ENCODE measurements at regions not wholly inside any gene's neighbourhood (a gene's known extent, or its start where the extent isn't known, plus 50 kb on each side); places are given as distances from the start of the nearest gene placed in this dataset.
A peak's percentile ranks its signal among the peaks of the same experiment; 100 is the strongest.

GRCh38 chr11:15769203-15769602, 587.1 kb downstream of the SOX6 start:
- no peak overlapping the region for H3K27ac ChIP-seq (ENCODE audit: low read depth, low read length)

GRCh38 chr11:15770798-15771414, 585.4 kb downstream of the SOX6 start:
- peaks cover 29% of the 10 kb centered on the region for H3K27me3 ChIP-seq (ENCODE audit: insufficient read depth, low read length)
- H3K9me3 ChIP-seq (ENCODE audit: control insufficient read depth in 1 of 2, insufficient read depth in 1 of 2, low read depth in 1 of 2, low read length in 2 of 2): no peaks in the 10 kb centered on the region
- DNase-seq (ENCODE audit: low read depth, low spot score) (peak; percentile 13), ATAC-seq (peak; percentile 88)
- no peak overlapping the region for H3K4me2 ChIP-seq (ENCODE audit: low read length)
- ChIA-PET CTCF (no interaction called here), RAD21 (ENCODE audit: low non-redundant PET in 1 of 2, low total read pairs in 2 of 2, uncharacterized antibody in 2 of 2, unreplicated experiment in 2 of 2) (no interaction called here), POLR2A (no interaction called here)
- no peak overlapping the region for H2AFZ ChIP-seq (ENCODE audit: low read depth, low read length, poor library complexity, severe bottlenecking)
- no peaks in the 10 kb centered on the region for H3K79me2 ChIP-seq (ENCODE audit: insufficient read depth, low read length)
- intact Hi-C loops (cut with micrococcal nuclease): loop anchor here (2.0 kb wide), 1 partner anchor 842 kb away; no protein-coding TSS in a partner anchor
- H3K9ac ChIP-seq (ENCODE audit: low read length): no peak overlapping the region
- no peaks in the 10 kb centered on the region for H3K9me2 ChIP-seq (ENCODE audit: insufficient read depth)
- no peak overlapping the region for H3K27ac ChIP-seq (ENCODE audit: low read depth, low read length)
- BruUV-seq (replicated peaks): no TSS peak
- TF ChIP-seq SP1 (IDR thresholded peaks at IDR 0.05; ENCODE audit: low read depth) (no peak), EZH2phosphoT487 (IDR thresholded peaks at IDR 0.05; ENCODE audit: borderline replicate concordance) (no peak), ZFX (IDR thresholded peaks at IDR 0.05) (no peak), TCF7L2 (IDR thresholded peaks at IDR 0.05; ENCODE audit: borderline replicate concordance, extremely low read depth, insufficient read depth, insufficient read length) (no peak), ZNF274 (IDR thresholded peaks at IDR 0.05; ENCODE audit: low read depth, low read length) (no peak), MAX (IDR thresholded peaks at IDR 0.05) (no peak), ELF1 (IDR thresholded peaks at IDR 0.05; ENCODE audit: borderline replicate concordance, low read depth) (no peak), POLR2AphosphoS5 (IDR thresholded peaks at IDR 0.05; ENCODE audit: low read depth, low read length) (no peak), RAD21 (IDR thresholded peaks at IDR 0.05; ENCODE audit: low read depth) (peak; percentile 41; the same call in 1 of the 2 replicates)
- TF ChIP-seq, protein P1, sequence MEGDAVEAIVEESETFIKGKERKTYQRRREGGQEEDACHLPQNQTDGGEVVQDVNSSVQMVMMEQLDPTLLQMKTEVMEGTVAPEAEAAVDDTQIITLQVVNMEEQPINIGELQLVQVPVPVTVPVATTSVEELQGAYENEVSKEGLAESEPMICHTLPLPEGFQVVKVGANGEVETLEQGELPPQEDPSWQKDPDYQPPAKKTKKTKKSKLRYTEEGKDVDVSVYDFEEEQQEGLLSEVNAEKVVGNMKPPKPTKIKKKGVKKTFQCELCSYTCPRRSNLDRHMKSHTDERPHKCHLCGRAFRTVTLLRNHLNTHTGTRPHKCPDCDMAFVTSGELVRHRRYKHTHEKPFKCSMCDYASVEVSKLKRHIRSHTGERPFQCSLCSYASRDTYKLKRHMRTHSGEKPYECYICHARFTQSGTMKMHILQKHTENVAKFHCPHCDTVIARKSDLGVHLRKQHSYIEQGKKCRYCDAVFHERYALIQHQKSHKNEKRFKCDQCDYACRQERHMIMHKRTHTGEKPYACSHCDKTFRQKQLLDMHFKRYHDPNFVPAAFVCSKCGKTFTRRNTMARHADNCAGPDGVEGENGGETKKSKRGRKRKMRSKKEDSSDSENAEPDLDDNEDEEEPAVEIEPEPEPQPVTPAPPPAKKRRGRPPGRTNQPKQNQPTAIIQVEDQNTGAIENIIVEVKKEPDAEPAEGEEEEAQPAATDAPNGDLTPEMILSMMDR (IDR thresholded peaks at IDR 0.05 in 2 of 3, conservative IDR thresholded peaks at IDR 0.05 in 1 of 3; ENCODE audit: borderline replicate concordance in 1 of 3, insufficient read depth in 1 of 3, low read depth in 2 of 3, low read length in 2 of 3): peak in 2 of 3 experiments; percentile 72 to 82; a peak in 4 of 6 replicates
- peaks cover 9 to 10% of the 10 kb centered on the region in 2 experiments for H3K4me1 ChIP-seq (ENCODE audit: control insufficient read depth in 1 of 2, insufficient read depth in 2 of 2, low read length in 2 of 2)
- H3K36me3 ChIP-seq (ENCODE audit: control insufficient read depth in 1 of 2, insufficient read depth in 2 of 2, low read length in 2 of 2): no peaks in the 10 kb centered on the region
- no peak overlapping the region for H3K4me3 ChIP-seq (replicated peaks in 1 of 2; ENCODE audit: low read depth in 1 of 2, low read length in 2 of 2)
- H4K20me1 ChIP-seq (ENCODE audit: insufficient read depth): no peaks in the 10 kb centered on the region

More at GRCh38 chr11:15769203-15769602, 587.1 kb downstream of the SOX6 start:
- intact Hi-C loops (cut with micrococcal nuclease): no loop called here
- peak overlapping the region; percentile 28; the same call in 1 of the 2 replicates for H3K4me2 ChIP-seq (ENCODE audit: low read length)
- H3K9ac ChIP-seq (ENCODE audit: low read length): no peak overlapping the region
- no TSS peak for BruUV-seq (replicated peaks)
- CTCF ChIA-PET: no interaction called here
- H3K79me2 ChIP-seq (ENCODE audit: insufficient read depth, low read length): no peaks in the 10 kb centered on the region
- H3K9me2 ChIP-seq (ENCODE audit: insufficient read depth): no peaks in the 10 kb centered on the region
- RAD21 ChIA-PET (ENCODE audit: low non-redundant PET in 1 of 2, low total read pairs in 2 of 2, uncharacterized antibody in 2 of 2, unreplicated experiment in 2 of 2): no interaction called here
- H3K36me3 ChIP-seq (ENCODE audit: control insufficient read depth in 1 of 2, insufficient read depth in 2 of 2, low read length in 2 of 2): no peaks in the 10 kb centered on the region
- peaks cover 9 to 10% of the 10 kb centered on the region in 2 experiments for H3K4me1 ChIP-seq (ENCODE audit: control insufficient read depth in 1 of 2, insufficient read depth in 2 of 2, low read length in 2 of 2)
- no peak overlapping the region for H3K4me3 ChIP-seq (replicated peaks in 1 of 2; ENCODE audit: low read depth in 1 of 2, low read length in 2 of 2)
- no peak overlapping the region for H2AFZ ChIP-seq (ENCODE audit: low read depth, low read length, poor library complexity, severe bottlenecking)
- ATAC-seq: no peak
- no peaks in the 10 kb centered on the region for H4K20me1 ChIP-seq (ENCODE audit: insufficient read depth)
- peaks cover 20% of the 10 kb centered on the region for H3K27me3 ChIP-seq (ENCODE audit: insufficient read depth, low read length)
- TF ChIP-seq, protein P2, sequence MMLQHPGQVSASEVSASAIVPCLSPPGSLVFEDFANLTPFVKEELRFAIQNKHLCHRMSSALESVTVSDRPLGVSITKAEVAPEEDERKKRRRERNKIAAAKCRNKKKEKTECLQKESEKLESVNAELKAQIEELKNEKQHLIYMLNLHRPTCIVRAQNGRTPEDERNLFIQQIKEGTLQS (IDR thresholded peaks at IDR 0.05): no peak
- TF ChIP-seq SP1 (IDR thresholded peaks at IDR 0.05; ENCODE audit: low read depth) (peak; percentile 50), TCF7L2 (IDR thresholded peaks at IDR 0.05; ENCODE audit: borderline replicate concordance, extremely low read depth, insufficient read depth, insufficient read length) (no peak), CBX3 (IDR thresholded peaks at IDR 0.05; ENCODE audit: low read depth) (0 out of 2 replicates have a peak, but pooled peaks have one; percentile 15), SIN3A (IDR thresholded peaks at IDR 0.05; ENCODE audit: low read depth) (no peak), YY1 (IDR thresholded peaks at IDR 0.05; ENCODE audit: extremely low read depth, insufficient replicate concordance, low read depth, low read length) (no peak)
- DNase-seq (ENCODE audit: low read depth, low spot score): no peak
- POLR2A ChIA-PET: no interaction called here
- no peaks in the 10 kb centered on the region for H3K9me3 ChIP-seq (ENCODE audit: control insufficient read depth in 1 of 2, insufficient read depth in 1 of 2, low read depth in 1 of 2, low read length in 2 of 2)

Measured in HCT116 (cell line).